Immature natural killer cell (primary cell): ENCODE measurements at regions not wholly inside any gene's neighbourhood (a gene's known extent, or its start where the extent isn't known, plus 50 kb on each side); places are given as distances from the start of the nearest gene placed in this dataset.
"Not testable (repeated sequence)": the region's sequence is repeated elsewhere in the genome, so short reads cannot be mapped to it uniquely, and the experiment has no call there.

Experiments
- DNase-seq, 3 donors: peaks; one replicate each; pipeline ENCODE4 v3.0.0; 2022; ENCODE audit warnings: mixed read lengths in 1 of 3
- H3K27ac Mint-ChIP-seq, 6 donors: one replicate each; pipeline ENCODE4 v1.8.0; 2020; ENCODE audit warnings: mixed read lengths in 6 of 6, mild to moderate bottlenecking in 5 of 6, inconsistent platforms in 4 of 6, moderate library complexity in 3 of 6
- H3K27me3 Mint-ChIP-seq, 3 donors: one replicate each; pipeline ENCODE4 v1.8.0; 2020 to 2021; ENCODE audit warnings: low read depth in 3 of 3, mild to moderate bottlenecking in 3 of 3, mixed read lengths in 3 of 3, moderate library complexity in 3 of 3, inconsistent platforms in 1 of 3
- H3K36me3 Mint-ChIP-seq, 3 donors: one replicate each; pipeline ENCODE4 v1.8.0; 2020; ENCODE audit warnings: mixed read lengths in 3 of 3, inconsistent platforms in 2 of 3, mild to moderate bottlenecking in 2 of 3
- H3K4me1 Mint-ChIP-seq, 2 donors: one replicate each; pipeline ENCODE4 v1.8.0; 2020; ENCODE audit warnings: inconsistent platforms in 2 of 2, mild to moderate bottlenecking in 2 of 2, mixed read lengths in 2 of 2, moderate library complexity in 1 of 2
- H3K4me3 Mint-ChIP-seq, 5 donors: one replicate each; pipeline ENCODE4 v1.8.0; 2020; ENCODE audit warnings: mild to moderate bottlenecking in 5 of 5, mixed read lengths in 5 of 5, inconsistent platforms in 3 of 5, moderate library complexity in 3 of 5
- H3K9me3 Mint-ChIP-seq, 6 donors: one replicate each; pipeline ENCODE4 v1.8.0; 2020; ENCODE audit warnings: mild to moderate bottlenecking in 6 of 6, mixed read lengths in 6 of 6, inconsistent platforms in 4 of 6, moderate library complexity in 3 of 6

DNA sequence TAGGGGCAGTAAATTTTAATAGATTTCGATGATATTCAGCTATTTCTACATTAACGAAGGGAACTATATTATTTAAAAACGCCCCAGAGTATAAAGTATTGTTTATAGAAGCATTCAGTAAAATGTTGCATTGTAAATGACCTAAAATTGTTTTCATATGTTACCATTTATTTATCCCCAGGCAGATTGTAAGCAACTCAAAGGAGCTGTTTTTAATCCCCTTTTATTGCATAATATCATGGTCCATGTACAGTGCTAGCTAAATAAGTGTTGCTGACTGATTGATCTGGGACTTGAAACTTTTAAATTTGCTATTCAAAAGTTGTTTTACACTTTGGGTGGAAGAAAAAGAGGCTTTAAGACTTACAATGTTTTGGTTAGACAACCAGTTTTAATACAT lies 199.0 kb upstream of the SLC38A2 start:
- H3K4me1 Mint-ChIP-seq, result peaks cover 13 to 54% of the 10 kb centered on the region in 2 donors
- no peak overlapping the region for H3K27ac Mint-ChIP-seq
- DNase-seq, result no peak
- H3K4me3 Mint-ChIP-seq, result no peak overlapping the region
- peaks cover 11 to 32% (median 28%) of the 10 kb centered on the region in 6 donors for H3K9me3 Mint-ChIP-seq
- peaks cover 18 to 35% (median 29%) of the 10 kb centered on the region in 3 donors for H3K36me3 Mint-ChIP-seq
- peaks cover 0 to 3% (median 2%) of the 10 kb centered on the region in 3 donors for H3K27me3 Mint-ChIP-seq

DNA sequence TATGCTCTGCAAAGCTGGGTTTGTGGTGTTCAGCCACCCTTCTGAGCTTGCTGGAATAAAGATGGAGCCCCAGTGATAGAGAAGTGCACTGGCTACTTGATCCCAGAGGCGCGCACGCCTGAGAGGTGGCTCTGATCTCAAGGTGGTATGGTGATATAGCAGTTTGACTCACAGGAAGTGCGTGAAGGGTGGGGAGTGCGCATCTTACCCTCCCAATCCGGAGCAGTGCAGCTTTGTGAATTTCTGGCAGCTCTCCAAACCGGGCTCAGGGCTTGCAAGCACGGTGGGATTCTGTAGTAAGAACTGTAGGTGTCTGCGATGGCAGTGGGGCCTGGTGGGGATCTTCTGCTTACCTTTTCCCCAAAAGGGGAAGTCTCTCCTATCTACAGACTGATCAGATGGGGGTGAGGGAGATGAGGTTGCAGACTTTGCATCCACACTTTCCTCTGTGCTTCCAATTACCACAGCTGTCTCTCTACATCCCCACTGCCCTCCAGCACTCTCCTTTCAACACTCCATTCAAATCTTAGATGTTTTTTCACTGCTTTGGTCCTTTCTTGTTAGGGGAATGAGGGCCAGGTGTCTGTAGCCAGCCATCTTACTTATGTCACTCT lies 197.4 kb upstream of the SLC38A2 start:
- Mint-ChIP-seq H3K27ac (no peak overlapping the region), H3K4me1 (peaks cover 13 to 49% of the 10 kb centered on the region in 2 donors), H3K27me3 (peaks cover 0 to 3% (median 2%) of the 10 kb centered on the region in 3 donors), H3K9me3 (peaks cover 14 to 44% (median 43%) of the 10 kb centered on the region in 6 donors), H3K36me3 (peaks cover 30 to 44% (median 42%) of the 10 kb centered on the region in 3 donors), H3K4me3 (no peak overlapping the region)
- no peak for DNase-seq

DNA sequence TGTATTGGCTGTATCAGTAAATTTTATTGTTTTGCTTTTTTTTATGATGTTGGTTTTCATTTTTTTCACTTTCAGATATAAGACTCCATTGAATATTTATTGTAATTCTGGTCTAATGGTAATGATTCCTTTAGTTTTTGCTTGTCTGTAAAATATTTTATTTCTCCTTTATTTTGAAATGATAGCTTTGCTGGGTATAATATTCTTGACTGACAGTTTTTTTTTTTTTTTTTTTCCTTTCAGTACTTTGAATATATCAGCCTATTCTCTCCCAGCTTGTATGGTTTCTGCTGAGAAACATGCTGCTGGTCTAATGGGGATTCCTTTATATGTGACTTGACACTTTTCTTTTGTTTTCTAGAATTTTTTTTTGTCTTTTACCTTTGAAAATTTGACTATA lies 195.1 kb upstream of the SLC38A2 start:
- peaks cover 16 to 45% (median 43%) of the 10 kb centered on the region in 6 donors for H3K9me3 Mint-ChIP-seq
- no peak for DNase-seq
- peaks cover 30 to 44% (median 44%) of the 10 kb centered on the region in 3 donors for H3K36me3 Mint-ChIP-seq
- no peak overlapping the region for H3K4me3 Mint-ChIP-seq
- peaks cover 0 to 3% (median 2%) of the 10 kb centered on the region in 3 donors for H3K27me3 Mint-ChIP-seq
- no peak overlapping the region for H3K27ac Mint-ChIP-seq
- peaks cover 5 to 37% of the 10 kb centered on the region in 2 donors for H3K4me1 Mint-ChIP-seq

DNA sequence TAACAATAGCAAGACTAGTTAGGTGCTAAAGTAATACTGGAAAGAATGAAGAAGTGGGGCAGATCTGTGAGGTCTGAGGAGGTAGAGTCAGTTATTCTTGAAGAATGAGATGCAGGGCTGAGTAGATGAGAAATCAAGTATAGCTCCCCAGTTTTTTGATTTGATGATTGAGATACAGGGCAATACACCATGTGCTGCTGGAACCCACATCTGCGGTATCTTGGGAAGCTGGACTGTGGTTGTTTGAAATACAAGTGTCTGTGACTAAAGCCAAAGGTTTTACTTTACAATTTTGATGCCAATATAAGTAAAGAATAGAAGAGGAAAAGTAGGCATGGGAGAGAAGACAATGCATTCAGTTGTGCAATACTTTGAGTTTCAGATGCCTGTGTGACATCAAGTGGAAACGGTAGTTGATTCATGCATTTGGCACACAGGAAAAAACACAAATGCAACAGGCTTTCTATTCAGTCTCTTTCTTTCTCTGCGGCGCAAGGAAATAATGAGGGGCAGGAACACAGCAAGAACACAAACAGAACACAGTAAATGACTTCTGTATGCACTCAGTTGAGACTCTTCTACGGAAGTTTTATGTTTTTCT lies 190.2 kb upstream of the SLC38A2 start:
- Mint-ChIP-seq H3K4me1 (peaks cover 3 to 37% of the 10 kb centered on the region in 2 donors), H3K27me3 (no peaks in the 10 kb centered on the region), H3K9me3 (peaks cover 11 to 31% (median 27%) of the 10 kb centered on the region in 6 donors), H3K36me3 (peaks cover 20 to 46% (median 32%) of the 10 kb centered on the region in 3 donors), H3K4me3 (no peak overlapping the region), H3K27ac (peak overlapping the region in 2 of 6 donors; percentile 3 to 7)
- DNase-seq, result no peak

DNA sequence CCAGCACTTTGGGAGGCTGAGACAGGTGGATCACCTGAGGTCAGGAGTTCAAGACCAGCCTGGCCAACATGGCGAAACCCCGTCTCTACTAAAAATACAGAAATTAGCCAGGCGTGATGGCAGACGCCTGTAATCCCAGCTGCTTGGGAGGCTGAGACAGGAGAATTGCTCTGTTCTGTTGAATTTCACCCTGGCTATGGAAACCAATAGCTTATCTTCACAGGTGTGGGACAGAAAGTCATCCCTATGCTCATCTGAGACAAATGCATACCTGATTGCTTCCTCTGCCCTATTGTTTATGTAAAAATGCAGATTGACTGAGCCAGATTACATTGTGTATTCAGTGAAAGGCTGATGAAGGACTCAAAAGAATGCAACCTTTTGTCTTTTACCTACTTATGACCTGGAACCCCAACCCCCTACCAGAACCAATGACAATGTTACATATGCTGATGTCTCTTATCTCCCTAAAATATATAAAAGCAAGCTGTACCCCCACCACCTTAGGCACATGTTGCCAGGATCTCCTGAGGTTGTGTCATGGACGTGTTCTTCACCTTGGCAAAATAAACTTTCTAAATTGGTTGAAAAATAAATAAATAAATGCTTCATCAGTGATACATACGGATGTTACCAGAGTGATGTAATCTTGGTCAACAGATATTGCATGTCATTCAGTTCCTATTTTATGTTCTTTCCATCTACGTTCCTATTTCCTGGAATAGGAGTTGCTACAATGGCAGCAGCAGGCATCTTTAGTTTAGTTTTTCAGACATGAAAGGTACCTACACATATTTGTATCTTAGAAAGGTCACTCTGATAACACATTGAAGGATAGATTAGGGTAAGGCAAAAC lies 189.4 kb upstream of the SLC38A2 start:
- Mint-ChIP-seq H3K4me1 (peaks cover 3 to 33% of the 10 kb centered on the region in 2 donors), H3K36me3 (peaks cover 19 to 44% (median 26%) of the 10 kb centered on the region in 3 donors), H3K9me3 (peaks cover 7 to 24% (median 19%) of the 10 kb centered on the region in 6 donors), H3K27ac (peak overlapping the region in 2 of 6 donors; percentile 3 to 7)
- not testable (repeated sequence) for H3K4me3 Mint-ChIP-seq, DNase-seq, H3K27me3 Mint-ChIP-seq

DNA sequence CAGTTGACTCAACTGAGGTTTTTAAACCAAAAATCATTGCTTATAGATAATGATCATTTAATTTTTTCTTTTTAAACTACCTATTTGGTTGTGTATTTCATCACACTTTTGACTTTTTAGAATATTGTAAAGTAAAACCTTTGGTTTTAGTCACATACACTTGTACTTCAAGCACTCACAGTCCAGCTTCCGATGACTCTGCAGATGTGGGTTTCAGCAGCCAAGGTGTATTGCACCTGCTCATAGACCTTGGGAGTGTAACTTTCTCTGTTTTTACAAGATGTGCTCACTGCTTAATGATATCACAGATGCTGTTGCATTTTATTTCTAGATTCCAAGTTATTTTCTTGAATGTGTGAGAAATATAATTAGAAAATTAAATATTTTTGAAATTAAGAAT lies 188.3 kb upstream of the SLC38A2 start:
- H3K27me3 Mint-ChIP-seq, result no peaks in the 10 kb centered on the region
- no peak overlapping the region for H3K4me3 Mint-ChIP-seq
- no peak overlapping the region for H3K27ac Mint-ChIP-seq
- no peak for DNase-seq
- H3K9me3 Mint-ChIP-seq, result peaks cover 2 to 15% (median 10%) of the 10 kb centered on the region in 6 donors
- H3K4me1 Mint-ChIP-seq, result peaks cover 3 to 30% of the 10 kb centered on the region in 2 donors
- H3K36me3 Mint-ChIP-seq, result peaks cover 11 to 38% (median 17%) of the 10 kb centered on the region in 3 donors

DNA sequence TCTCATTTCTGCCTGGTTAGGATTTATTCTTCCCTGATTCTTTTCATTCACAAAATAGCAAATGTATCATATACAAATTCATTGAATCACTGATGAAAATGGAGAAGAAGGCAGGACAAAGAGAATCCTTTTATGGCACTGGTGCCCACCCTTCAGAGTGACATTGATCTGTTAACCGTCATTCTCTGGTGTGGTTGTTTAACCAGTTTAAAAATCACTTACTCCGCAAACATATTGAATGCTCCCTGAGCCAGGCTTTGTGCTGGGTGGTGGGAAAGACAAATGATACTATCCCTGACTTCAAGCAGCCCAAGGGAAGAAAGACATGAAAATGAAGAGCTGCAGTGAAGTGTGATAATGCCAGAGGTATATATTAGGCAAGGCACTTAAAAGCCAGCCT lies 187.5 kb upstream of the SLC38A2 start:
- peaks cover 4 to 34% (median 16%) of the 10 kb centered on the region in 3 donors for H3K36me3 Mint-ChIP-seq
- peaks cover 0 to under 1% (median 0%) of the 10 kb centered on the region in 3 donors for H3K27me3 Mint-ChIP-seq
- H3K27ac Mint-ChIP-seq, result no peak overlapping the region
- no peak for DNase-seq
- no peak overlapping the region for H3K4me3 Mint-ChIP-seq
- H3K4me1 Mint-ChIP-seq, result peaks cover 3 to 30% of the 10 kb centered on the region in 2 donors
- H3K9me3 Mint-ChIP-seq, result peaks cover 1 to 7% (median 2%) of the 10 kb centered on the region in 6 donors

DNA sequence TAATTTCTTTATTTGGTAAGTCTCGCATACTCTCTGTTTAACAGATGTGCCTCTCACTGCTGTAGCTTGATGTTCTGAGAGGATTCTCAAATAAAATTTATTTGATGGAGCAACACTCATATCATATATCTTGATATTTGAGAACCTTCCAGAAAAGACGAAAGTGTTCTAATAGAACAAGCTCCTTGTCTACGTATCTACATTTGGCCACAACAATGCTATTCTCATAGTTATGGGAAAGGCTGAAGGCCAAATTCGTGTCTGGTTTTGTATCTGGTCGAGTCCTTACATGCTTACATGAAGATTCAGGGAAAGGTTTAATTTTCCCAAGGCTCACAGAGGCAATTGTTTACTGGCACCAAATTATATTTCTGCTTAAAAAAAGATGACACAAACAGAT lies 186.7 kb upstream of the SLC38A2 start:
- DNase-seq, result no peak
- Mint-ChIP-seq H3K27me3 (peaks cover 0 to 4% (median 0%) of the 10 kb centered on the region in 3 donors), H3K4me3 (no peak overlapping the region), H3K27ac (no peak overlapping the region), H3K9me3 (peaks cover 0 to 4% (median 0%) of the 10 kb centered on the region in 6 donors), H3K36me3 (peaks cover 4 to 35% (median 15%) of the 10 kb centered on the region in 3 donors), H3K4me1 (peaks cover 3 to 30% of the 10 kb centered on the region in 2 donors)

DNA sequence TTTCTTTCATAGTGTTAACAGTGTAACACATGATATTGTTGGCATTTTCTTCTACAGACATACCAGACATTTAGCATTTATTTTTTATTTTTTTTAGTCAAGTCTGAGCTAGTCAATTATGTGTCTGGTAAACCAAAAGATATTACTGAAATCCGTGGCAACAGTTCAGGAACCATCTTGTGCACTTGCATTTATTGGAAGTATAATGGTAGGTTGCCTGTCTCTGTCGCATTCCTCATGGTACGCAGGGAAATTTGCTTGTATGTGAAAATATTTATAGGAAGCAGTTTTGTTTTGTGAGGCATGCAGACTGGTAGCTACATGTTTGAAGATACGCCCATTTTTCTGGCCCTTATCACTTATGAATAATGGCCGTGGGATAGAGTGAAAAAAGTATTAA lies 186.1 kb upstream of the SLC38A2 start:
- Mint-ChIP-seq H3K4me1 (peaks cover 3 to 29% of the 10 kb centered on the region in 2 donors), H3K9me3 (no peaks in the 10 kb centered on the region), H3K27ac (no peak overlapping the region), H3K36me3 (peaks cover 4 to 31% (median 12%) of the 10 kb centered on the region in 3 donors), H3K27me3 (peaks cover 0 to 4% (median 0%) of the 10 kb centered on the region in 3 donors), H3K4me3 (no peak overlapping the region)
- no peak for DNase-seq

DNA sequence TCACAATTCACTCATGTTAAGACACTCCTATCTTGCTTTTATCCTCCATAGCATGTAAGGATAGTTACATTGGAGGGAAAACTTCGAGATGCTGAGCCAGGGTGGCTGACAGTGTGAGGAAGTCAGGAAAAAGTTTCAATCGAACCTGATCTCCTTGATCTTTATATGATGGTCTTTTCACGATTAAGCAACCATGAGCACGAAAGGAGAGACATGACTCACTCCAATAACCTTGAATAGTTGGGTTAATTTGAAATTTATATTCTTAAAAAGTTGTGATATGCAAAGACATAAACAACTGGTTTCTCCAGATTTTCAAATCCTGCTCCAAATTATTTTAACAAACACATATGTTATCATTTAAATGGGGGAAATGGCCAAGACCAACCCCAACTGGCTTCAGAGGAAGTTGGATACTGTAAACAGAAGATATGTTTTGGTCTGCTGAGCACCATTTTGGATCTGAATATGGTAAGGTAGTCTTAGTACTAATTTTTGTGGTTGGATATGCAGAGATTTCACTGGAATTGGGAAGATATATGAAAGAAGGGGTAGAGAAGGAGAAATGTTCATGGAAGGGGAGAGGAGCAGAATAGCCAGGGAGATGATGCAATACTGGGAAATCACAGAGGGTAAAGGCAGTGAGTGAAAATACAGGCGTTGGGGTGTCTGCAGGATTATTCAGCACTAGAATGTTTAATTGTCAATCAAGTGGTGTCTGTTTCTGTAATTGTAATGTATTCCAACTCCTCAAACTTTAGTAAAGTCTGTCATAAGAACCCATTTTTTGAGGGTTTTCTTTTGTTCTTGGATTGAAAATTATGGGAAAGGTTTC lies 185.2 kb upstream of the SLC38A2 start:
- Mint-ChIP-seq H3K27me3 (peaks cover 0 to 4% (median 0%) of the 10 kb centered on the region in 3 donors), H3K4me1 (peaks cover 2 to 20% of the 10 kb centered on the region in 2 donors), H3K36me3 (peaks cover 4 to 31% (median 12%) of the 10 kb centered on the region in 3 donors), H3K9me3 (no peaks in the 10 kb centered on the region), H3K27ac (peak overlapping the region in 1 of 6 donors; percentile 0), H3K4me3 (no peak overlapping the region)
- no peak for DNase-seq

DNA sequence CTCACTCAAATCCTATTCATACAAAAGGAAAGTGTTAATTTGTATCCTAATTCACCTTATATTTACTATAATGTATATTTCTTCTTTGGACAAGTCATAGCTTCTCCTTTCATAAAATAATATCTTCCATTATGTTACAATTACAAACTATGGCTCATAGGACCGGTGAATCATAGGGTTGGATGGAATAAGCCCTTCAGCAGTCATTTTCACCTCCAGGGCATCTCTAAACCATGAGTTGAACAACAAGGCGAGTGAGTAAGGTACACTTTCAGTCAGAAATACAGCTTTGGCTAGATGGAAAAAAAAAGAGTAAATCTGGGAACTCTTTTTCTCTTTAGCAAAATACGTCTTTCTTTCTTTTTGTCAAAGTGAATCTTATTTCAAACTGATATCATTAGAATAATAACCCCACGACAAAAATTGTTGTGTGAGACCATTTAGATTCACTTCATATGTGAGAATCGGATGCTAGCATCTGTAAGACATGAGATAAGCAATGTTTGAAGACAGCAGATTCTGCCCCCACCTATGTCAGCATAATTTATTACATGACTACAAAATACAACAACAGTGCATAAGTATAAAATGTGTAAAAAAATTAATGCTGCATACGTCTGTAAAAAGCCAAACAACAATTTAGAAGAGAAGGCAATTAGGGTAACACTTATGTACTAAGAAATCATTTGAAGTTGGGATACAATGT lies 184.4 kb upstream of the SLC38A2 start:
- Mint-ChIP-seq H3K4me3 (no peak overlapping the region), H3K4me1 (peaks cover 2 to 13% of the 10 kb centered on the region in 2 donors), H3K36me3 (peaks cover 4 to 26% (median 12%) of the 10 kb centered on the region in 3 donors), H3K27ac (no peak overlapping the region), H3K27me3 (peaks cover 0 to 4% (median 0%) of the 10 kb centered on the region in 3 donors), H3K9me3 (no peaks in the 10 kb centered on the region)
- DNase-seq, result no peak

DNA sequence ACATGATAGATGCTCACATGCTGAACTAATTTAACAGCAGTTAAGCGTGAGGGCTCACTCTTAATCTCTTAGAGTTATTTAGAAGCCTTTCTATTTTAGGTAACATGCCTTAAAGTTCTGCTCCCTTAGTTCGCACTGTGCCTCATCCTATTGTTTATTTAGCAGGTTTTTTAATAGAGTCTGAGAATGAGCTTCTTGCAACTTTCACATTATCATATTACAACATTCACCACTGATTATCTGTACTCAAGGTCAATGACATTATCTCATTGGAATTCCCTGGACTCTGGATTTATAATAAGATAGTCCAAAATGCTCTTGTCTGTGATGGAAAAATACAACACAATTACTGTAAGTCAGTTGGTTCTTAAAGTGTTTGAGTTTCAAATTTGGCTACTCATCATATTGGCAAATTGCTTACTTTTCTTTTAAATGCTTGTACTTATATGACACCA lies 183.6 kb upstream of the SLC38A2 start:
- Mint-ChIP-seq H3K9me3 (no peaks in the 10 kb centered on the region), H3K4me3 (no peak overlapping the region), H3K27me3 (peaks cover 0 to 4% (median 0%) of the 10 kb centered on the region in 3 donors), H3K4me1 (peaks cover 3 to 13% of the 10 kb centered on the region in 2 donors), H3K27ac (no peak overlapping the region), H3K36me3 (peaks cover 4 to 26% (median 12%) of the 10 kb centered on the region in 3 donors)
- DNase-seq, result no peak
